ENCODE measurements at regions not wholly inside any gene's neighbourhood (a gene's known extent, or its start where the extent isn't known, plus 50 kb on each side); places are given as distances from the start of the nearest gene placed in this dataset.

DNA sequence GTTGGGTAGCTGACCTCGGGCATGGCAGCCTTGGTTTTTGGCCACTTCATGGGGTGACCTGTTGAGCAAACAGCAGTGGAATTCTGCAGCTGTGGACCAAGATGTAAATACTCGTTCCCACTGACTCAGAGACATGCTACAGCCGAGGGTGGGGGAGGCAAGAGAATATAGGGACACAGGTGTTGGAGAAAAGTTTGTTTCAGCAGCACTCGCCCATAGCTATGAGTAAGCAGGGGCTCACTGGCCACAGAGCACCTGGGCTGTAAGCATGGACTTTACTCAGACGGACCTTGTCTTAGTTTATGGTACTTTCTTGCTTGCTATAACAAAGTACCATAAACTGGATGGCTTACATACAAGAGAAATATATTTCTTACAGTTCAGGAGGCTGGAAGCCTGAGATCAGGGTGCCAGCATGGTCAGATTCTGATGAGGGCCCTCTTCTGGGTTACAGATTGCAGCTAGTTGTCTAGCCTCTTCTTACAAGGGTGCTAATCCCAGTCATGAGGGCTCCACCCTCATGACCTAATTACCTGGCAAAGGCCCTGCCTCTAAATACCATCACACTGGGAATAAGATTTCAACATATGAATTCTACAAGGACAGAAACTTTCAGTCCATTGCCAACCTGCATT is 437.2 kb upstream of the DAB1 start:
- POLR2A ChIA-PET, result no interaction called here
- Histone ChIP-seq H3K4me2 (ENCODE audit: insufficient read depth, low read length) (no peak overlapping the region), H3K27me3 (ENCODE audit: control insufficient read depth in 2 of 2, insufficient read depth in 2 of 2, low read length in 2 of 2) (no peaks in the 10 kb centered on the region), H3K9me1 (ENCODE audit: control insufficient read depth, insufficient read depth, low read length) (no peaks in the 10 kb centered on the region), H2AFZ (ENCODE audit: low read depth, low read length) (no peak overlapping the region), H3K79me2 (ENCODE audit: control insufficient read depth, insufficient read depth, low read length) (no peaks in the 10 kb centered on the region), H3K27ac (ENCODE audit: extremely low read depth, low read depth, low read length) (no peak overlapping the region), H3K9ac (ENCODE audit: insufficient read depth in 1 of 2, low read depth in 2 of 2, low read length in 2 of 2) (no peak overlapping the region), H4K20me1 (replicated peaks; ENCODE audit: control insufficient read depth, insufficient read depth, low read length) (no peaks in the 10 kb centered on the region), H3K4me1 (replicated peaks in 1 of 2; ENCODE audit: control insufficient read depth in 2 of 2, insufficient read depth in 2 of 2, low read length in 2 of 2) (no peaks in the 10 kb centered on the region), H3K4me3 (no peak overlapping the region), H3K36me3 (ENCODE audit: control insufficient read depth, insufficient read depth, low read length) (no peaks in the 10 kb centered on the region), H3K9me3 (replicated peaks; ENCODE audit: control insufficient read depth, insufficient read depth, low read depth, low read length) (no peaks in the 10 kb centered on the region)
- no peak for FAIRE-seq
- in situ Hi-C loops (cut with MboI) (no loop called here), intact Hi-C loops (cut with micrococcal nuclease) (no loop called here)
- 0% methylated on average over 5 of the region's 5 CpGs for WGBS (ENCODE audit: insufficient coverage, low coverage, missing lambda C conversion rate)
- BruUV-seq (replicated peaks), result no TSS peak
- CTCF ChIA-PET (ENCODE audit: low intra/inter-chr PET ratio), result no interaction called here
- ATAC-seq, result no peak
- no peak for DNase-seq (ENCODE audit: extremely low read depth in 1 of 4, low spot score in 3 of 4)
- TF ChIP-seq, protein P1, sequence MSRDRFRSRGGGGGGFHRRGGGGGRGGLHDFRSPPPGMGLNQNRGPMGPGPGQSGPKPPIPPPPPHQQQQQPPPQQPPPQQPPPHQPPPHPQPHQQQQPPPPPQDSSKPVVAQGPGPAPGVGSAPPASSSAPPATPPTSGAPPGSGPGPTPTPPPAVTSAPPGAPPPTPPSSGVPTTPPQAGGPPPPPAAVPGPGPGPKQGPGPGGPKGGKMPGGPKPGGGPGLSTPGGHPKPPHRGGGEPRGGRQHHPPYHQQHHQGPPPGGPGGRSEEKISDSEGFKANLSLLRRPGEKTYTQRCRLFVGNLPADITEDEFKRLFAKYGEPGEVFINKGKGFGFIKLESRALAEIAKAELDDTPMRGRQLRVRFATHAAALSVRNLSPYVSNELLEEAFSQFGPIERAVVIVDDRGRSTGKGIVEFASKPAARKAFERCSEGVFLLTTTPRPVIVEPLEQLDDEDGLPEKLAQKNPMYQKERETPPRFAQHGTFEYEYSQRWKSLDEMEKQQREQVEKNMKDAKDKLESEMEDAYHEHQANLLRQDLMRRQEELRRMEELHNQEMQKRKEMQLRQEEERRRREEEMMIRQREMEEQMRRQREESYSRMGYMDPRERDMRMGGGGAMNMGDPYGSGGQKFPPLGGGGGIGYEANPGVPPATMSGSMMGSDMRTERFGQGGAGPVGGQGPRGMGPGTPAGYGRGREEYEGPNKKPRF (IDR thresholded peaks at IDR 0.05; ENCODE audit: low read depth, low read length), result no peak
- TF ChIP-seq, protein P2, sequence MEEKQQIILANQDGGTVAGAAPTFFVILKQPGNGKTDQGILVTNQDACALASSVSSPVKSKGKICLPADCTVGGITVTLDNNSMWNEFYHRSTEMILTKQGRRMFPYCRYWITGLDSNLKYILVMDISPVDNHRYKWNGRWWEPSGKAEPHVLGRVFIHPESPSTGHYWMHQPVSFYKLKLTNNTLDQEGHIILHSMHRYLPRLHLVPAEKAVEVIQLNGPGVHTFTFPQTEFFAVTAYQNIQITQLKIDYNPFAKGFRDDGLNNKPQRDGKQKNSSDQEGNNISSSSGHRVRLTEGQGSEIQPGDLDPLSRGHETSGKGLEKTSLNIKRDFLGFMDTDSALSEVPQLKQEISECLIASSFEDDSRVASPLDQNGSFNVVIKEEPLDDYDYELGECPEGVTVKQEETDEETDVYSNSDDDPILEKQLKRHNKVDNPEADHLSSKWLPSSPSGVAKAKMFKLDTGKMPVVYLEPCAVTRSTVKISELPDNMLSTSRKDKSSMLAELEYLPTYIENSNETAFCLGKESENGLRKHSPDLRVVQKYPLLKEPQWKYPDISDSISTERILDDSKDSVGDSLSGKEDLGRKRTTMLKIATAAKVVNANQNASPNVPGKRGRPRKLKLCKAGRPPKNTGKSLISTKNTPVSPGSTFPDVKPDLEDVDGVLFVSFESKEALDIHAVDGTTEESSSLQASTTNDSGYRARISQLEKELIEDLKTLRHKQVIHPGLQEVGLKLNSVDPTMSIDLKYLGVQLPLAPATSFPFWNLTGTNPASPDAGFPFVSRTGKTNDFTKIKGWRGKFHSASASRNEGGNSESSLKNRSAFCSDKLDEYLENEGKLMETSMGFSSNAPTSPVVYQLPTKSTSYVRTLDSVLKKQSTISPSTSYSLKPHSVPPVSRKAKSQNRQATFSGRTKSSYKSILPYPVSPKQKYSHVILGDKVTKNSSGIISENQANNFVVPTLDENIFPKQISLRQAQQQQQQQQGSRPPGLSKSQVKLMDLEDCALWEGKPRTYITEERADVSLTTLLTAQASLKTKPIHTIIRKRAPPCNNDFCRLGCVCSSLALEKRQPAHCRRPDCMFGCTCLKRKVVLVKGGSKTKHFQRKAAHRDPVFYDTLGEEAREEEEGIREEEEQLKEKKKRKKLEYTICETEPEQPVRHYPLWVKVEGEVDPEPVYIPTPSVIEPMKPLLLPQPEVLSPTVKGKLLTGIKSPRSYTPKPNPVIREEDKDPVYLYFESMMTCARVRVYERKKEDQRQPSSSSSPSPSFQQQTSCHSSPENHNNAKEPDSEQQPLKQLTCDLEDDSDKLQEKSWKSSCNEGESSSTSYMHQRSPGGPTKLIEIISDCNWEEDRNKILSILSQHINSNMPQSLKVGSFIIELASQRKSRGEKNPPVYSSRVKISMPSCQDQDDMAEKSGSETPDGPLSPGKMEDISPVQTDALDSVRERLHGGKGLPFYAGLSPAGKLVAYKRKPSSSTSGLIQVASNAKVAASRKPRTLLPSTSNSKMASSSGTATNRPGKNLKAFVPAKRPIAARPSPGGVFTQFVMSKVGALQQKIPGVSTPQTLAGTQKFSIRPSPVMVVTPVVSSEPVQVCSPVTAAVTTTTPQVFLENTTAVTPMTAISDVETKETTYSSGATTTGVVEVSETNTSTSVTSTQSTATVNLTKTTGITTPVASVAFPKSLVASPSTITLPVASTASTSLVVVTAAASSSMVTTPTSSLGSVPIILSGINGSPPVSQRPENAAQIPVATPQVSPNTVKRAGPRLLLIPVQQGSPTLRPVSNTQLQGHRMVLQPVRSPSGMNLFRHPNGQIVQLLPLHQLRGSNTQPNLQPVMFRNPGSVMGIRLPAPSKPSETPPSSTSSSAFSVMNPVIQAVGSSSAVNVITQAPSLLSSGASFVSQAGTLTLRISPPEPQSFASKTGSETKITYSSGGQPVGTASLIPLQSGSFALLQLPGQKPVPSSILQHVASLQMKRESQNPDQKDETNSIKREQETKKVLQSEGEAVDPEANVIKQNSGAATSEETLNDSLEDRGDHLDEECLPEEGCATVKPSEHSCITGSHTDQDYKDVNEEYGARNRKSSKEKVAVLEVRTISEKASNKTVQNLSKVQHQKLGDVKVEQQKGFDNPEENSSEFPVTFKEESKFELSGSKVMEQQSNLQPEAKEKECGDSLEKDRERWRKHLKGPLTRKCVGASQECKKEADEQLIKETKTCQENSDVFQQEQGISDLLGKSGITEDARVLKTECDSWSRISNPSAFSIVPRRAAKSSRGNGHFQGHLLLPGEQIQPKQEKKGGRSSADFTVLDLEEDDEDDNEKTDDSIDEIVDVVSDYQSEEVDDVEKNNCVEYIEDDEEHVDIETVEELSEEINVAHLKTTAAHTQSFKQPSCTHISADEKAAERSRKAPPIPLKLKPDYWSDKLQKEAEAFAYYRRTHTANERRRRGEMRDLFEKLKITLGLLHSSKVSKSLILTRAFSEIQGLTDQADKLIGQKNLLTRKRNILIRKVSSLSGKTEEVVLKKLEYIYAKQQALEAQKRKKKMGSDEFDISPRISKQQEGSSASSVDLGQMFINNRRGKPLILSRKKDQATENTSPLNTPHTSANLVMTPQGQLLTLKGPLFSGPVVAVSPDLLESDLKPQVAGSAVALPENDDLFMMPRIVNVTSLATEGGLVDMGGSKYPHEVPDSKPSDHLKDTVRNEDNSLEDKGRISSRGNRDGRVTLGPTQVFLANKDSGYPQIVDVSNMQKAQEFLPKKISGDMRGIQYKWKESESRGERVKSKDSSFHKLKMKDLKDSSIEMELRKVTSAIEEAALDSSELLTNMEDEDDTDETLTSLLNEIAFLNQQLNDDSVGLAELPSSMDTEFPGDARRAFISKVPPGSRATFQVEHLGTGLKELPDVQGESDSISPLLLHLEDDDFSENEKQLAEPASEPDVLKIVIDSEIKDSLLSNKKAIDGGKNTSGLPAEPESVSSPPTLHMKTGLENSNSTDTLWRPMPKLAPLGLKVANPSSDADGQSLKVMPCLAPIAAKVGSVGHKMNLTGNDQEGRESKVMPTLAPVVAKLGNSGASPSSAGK (IDR thresholded peaks at IDR 0.05), result no peak
- TF ChIP-seq MED1 (CRISPR knock-in tag; IDR thresholded peaks at IDR 0.05; ENCODE audit: borderline replicate concordance) (no peak), ELF1 (tag; IDR thresholded peaks at IDR 0.05) (no peak), GABPB1 (CRISPR knock-in tag; IDR thresholded peaks at IDR 0.05) (no peak), ZNF764 (CRISPR knock-in tag; IDR thresholded peaks at IDR 0.05; ENCODE audit: low read depth) (no peak), GATAD2A (IDR thresholded peaks at IDR 0.05) (no peak)

All from K562 (cell line).